ENCODE measurements at regions not wholly inside any gene's neighbourhood (a gene's known extent, or its start where the extent isn't known, plus 50 kb on each side); places are given as distances from the start of the nearest gene placed in this dataset.

DNA sequence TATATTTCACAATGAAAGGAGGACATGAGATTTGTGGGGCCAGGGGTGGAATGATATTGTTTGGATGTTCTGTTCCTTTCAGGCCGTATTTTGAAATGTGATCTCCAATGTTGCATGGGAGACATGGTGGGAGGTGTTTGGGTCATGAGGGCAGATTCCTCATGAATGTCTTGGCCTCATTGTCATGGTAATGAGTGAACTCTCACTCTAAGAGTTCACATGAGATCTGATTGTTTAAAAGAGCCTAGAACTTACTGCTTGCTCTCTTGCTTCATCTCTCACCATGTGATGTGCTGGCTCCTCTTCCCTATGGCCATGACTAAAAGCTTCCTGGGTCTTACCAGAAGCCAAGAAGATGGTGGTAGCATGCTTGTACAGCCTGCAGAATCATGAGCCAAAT lies 1183.0 kb downstream of the TECRL start:
- no peak overlapping the region for H3K4me3 Mint-ChIP-seq
- no peak overlapping the region for H3K27ac Mint-ChIP-seq
- WGBS, 2 experiments (ENCODE audit: insufficient coverage in 1 of 2, insufficient read length in 1 of 2) = 89% methylated on average over 1 of the region's 1 CpG; no CpG with 5 or more reads in 1 of the 2 experiments

DNA sequence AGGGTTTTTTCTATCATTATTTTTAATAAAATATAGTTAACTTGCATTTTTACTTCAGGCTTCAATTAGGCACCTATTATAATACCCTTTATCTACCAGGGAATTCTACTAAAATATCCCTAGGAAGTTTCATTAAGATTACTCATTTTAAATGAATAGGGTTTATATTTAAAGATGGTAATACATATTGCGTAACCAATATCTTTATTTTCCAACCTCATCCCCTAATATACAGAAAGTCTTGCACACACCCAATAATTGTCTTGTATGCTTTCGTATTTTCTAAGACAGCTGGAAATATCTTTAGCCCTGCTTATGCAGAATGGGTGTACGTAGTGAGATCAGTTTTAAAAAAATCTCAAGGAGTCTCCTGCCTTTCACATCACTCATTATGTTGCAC lies 1186.8 kb downstream of the TECRL start:
- no peak for DNase-seq
- H3K36me3 Mint-ChIP-seq (ENCODE audit: low read depth) = no peaks in the 10 kb centered on the region

More for the DNA sequence above, 1183.0 kb downstream of the TECRL start:
- H3K36me3 ChIP-seq (ENCODE audit: control insufficient read depth, insufficient read depth, low read length) = no peaks in the 10 kb centered on the region
- Mint-ChIP-seq H3K9me3 (no peaks in the 10 kb centered on the region), H3K4me1 (no peaks in the 10 kb centered on the region), H3K36me3 (ENCODE audit: low read depth) (no peaks in the 10 kb centered on the region), H3K27me3 (ENCODE audit: insufficient read depth) (no peaks in the 10 kb centered on the region)
- no peak overlapping the region for H3K9ac ChIP-seq (ENCODE audit: extremely low read depth, low read length, poor library complexity, severe bottlenecking)
- H3K27me3 ChIP-seq (ENCODE audit: control insufficient read depth, insufficient read depth, low read length, poor library complexity, severe bottlenecking) = no peaks in the 10 kb centered on the region
- TF ChIP-seq, protein P1, sequence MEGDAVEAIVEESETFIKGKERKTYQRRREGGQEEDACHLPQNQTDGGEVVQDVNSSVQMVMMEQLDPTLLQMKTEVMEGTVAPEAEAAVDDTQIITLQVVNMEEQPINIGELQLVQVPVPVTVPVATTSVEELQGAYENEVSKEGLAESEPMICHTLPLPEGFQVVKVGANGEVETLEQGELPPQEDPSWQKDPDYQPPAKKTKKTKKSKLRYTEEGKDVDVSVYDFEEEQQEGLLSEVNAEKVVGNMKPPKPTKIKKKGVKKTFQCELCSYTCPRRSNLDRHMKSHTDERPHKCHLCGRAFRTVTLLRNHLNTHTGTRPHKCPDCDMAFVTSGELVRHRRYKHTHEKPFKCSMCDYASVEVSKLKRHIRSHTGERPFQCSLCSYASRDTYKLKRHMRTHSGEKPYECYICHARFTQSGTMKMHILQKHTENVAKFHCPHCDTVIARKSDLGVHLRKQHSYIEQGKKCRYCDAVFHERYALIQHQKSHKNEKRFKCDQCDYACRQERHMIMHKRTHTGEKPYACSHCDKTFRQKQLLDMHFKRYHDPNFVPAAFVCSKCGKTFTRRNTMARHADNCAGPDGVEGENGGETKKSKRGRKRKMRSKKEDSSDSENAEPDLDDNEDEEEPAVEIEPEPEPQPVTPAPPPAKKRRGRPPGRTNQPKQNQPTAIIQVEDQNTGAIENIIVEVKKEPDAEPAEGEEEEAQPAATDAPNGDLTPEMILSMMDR (conservative IDR thresholded peaks at IDR 0.05) = no peak
- no peak overlapping the region for H3K27ac ChIP-seq (ENCODE audit: low read depth, low read length)
- DNase-seq = no peak
- no peaks in the 10 kb centered on the region for H3K9me3 ChIP-seq (ENCODE audit: control insufficient read depth, low read length)
- no peaks in the 10 kb centered on the region for H3K4me1 ChIP-seq (ENCODE audit: control insufficient read depth, insufficient read depth, low read length)
- no peak overlapping the region for H3K4me3 ChIP-seq (ENCODE audit: low read length)

DNA sequence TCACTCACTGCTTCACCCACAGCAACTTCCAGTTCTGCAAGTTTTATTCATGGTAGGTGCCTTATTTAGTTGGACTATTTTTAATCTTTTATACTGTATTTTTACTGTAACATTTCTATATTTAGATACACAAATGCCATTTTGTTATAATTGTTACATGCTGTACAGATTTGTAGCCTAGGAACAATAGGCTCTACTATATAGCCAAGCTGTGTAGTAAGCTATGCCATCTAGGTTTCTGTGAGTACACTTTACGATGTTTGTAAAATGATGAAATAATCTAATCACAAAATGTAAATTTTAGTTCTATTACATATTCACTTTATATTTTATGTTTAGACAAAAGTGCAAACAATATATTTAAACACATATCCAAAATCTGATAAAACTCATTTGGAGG lies 1187.8 kb downstream of the TECRL start:
- Histone ChIP-seq H3K9me3 (ENCODE audit: control insufficient read depth, low read length) (peaks cover 22% of the 10 kb centered on the region), H3K36me3 (ENCODE audit: control insufficient read depth, insufficient read depth, low read length) (no peaks in the 10 kb centered on the region), H3K4me3 (ENCODE audit: low read length) (no peak overlapping the region), H3K9ac (ENCODE audit: extremely low read depth, low read length, poor library complexity, severe bottlenecking) (no peak overlapping the region), H3K27ac (ENCODE audit: low read depth, low read length) (no peak overlapping the region), H3K4me1 (ENCODE audit: control insufficient read depth, insufficient read depth, low read length) (no peaks in the 10 kb centered on the region), H3K27me3 (ENCODE audit: control insufficient read depth, insufficient read depth, low read length, poor library complexity, severe bottlenecking) (no peaks in the 10 kb centered on the region)
- no peak overlapping the region for H3K4me3 Mint-ChIP-seq
- H3K27me3 Mint-ChIP-seq (ENCODE audit: insufficient read depth) = no peaks in the 10 kb centered on the region
- no peaks in the 10 kb centered on the region for H3K36me3 Mint-ChIP-seq (ENCODE audit: low read depth)
- WGBS, 2 experiments (ENCODE audit: insufficient coverage in 1 of 2, insufficient read length in 1 of 2) = no CpG with 5 or more reads among the region's 1 CpG
- TF ChIP-seq, protein P1 (conservative IDR thresholded peaks at IDR 0.05) = no peak
- peaks cover 16% of the 10 kb centered on the region for H3K4me1 Mint-ChIP-seq
- DNase-seq = no peak
- peaks cover 12% of the 10 kb centered on the region for H3K9me3 Mint-ChIP-seq
- no peak overlapping the region for H3K27ac Mint-ChIP-seq

More for the DNA sequence above, 1186.8 kb downstream of the TECRL start:
- Histone ChIP-seq H3K4me1 (ENCODE audit: control insufficient read depth, insufficient read depth, low read length) (no peaks in the 10 kb centered on the region), H3K36me3 (ENCODE audit: control insufficient read depth, insufficient read depth, low read length) (no peaks in the 10 kb centered on the region), H3K27me3 (ENCODE audit: control insufficient read depth, insufficient read depth, low read length, poor library complexity, severe bottlenecking) (no peaks in the 10 kb centered on the region), H3K9me3 (ENCODE audit: control insufficient read depth, low read length) (peaks cover 13% of the 10 kb centered on the region), H3K27ac (ENCODE audit: low read depth, low read length) (no peak overlapping the region), H3K9ac (ENCODE audit: extremely low read depth, low read length, poor library complexity, severe bottlenecking) (no peak overlapping the region), H3K4me3 (ENCODE audit: low read length) (no peak overlapping the region)
- TF ChIP-seq, protein P1 (conservative IDR thresholded peaks at IDR 0.05) = no peak
- Mint-ChIP-seq H3K27ac (no peak overlapping the region), H3K4me3 (no peak overlapping the region), H3K27me3 (ENCODE audit: insufficient read depth) (no peaks in the 10 kb centered on the region), H3K4me1 (peaks cover 12% of the 10 kb centered on the region), H3K9me3 (peaks cover 8% of the 10 kb centered on the region)
- 90 to 94% methylated on average over 2 to 3 of the region's 3 CpGs for WGBS, 2 experiments (ENCODE audit: insufficient coverage in 1 of 2, insufficient read length in 1 of 2)
